NCI-H1105 (cell line): ENCODE measurements at regions not wholly inside any gene's neighbourhood (a gene's known extent, or its start where the extent isn't known, plus 50 kb on each side); places are given as distances from the start of the nearest gene placed in this dataset.

Experiments
- DNase-seq: peaks from one replicate; lab custom pipeline; 2025; lab: John Stamatoyannopoulos, UW

GRCh38 chr16:79298894-79299799 is 301.4 kb downstream of the MAF start:
- no peak for DNase-seq

DNA sequence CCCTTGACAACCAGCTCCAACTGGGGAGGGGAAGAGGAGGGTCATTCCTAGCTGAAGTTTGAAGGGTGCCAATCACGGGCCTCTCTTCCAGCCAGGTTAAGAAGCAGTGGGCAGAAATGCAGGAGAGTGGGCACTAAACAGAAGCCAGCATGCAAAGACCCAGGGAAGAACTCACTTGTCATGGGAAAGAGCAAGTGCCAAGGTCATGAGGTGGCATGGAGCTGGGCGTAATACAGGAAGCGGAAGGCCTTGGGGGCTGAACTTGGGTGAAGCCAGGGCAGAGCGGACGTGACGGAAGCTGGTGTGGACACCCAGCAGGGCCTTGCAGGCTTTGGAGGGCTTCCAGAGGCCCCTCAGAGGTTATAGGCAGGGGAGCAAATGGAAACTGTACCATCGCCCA is 302.1 kb downstream of the MAF start:
- DNase-seq: no peak

- no peak for DNase-seq
Observed at GRCh38 chr16:79297805-79298204, 302.7 kb downstream of the MAF start.

DNA sequence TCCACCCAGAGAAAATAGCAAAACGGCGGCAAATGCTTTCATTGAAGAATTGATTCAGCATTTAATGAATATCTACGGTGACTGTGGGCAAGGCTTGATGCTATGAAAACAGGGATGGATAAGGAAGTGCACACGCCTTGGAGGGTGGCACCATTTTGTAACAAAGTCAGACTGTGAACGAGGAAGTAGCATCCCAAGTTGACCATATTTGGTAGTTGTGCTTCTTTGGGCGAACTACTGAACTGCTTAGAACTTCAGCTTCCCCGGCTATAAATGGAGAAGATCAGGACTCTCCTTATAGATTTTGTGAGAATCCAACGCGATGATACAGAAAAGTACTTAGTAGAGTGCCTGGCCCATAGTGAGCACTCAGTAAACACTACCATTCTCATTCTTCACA is 303.2 kb downstream of the MAF start:
- DNase-seq: no peak

- no peak for DNase-seq
Observed at GRCh38 chr16:79296491-79296890, 304.0 kb downstream of the MAF start.

DNA sequence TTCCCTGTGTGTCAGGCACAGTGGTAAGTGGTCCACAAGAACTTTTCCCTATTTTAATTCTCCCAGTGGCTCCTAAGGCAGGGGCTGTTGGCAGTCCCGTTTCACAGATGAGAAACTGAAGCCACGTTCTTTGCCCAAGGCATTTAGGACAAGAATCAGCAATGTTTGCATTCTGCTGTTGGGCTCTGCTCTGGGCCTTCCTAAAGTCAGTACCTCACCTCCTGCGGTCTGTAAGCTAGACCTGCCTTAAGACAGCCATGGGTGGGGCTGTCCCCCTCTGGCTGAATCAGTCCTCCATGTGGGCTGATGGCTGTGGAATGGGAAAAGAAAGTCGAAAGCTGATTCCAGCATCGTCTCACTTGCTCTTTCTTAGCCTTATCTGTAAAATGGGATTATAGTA is 304.8 kb downstream of the MAF start:
- no peak for DNase-seq

DNA sequence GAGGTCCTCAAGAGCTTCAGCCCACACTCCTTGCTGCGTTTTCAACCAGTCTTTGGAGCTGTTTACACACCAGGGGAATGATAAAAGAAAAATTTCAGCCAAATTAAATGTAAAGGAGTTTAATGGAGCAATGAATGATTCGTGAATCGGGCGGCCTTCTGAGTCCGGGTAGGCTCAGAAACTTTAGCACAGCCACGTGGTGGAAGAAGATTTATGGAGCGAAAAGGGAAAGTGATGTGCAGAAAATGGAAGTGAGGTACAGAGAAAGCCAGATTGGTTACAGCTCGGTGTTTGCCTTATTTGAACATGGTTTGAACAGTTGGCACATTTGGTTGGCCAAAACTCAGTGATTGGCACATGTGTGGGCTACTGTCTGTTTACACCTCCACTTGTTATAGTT is 305.4 kb downstream of the MAF start:
- DNase-seq: no peak

DNA sequence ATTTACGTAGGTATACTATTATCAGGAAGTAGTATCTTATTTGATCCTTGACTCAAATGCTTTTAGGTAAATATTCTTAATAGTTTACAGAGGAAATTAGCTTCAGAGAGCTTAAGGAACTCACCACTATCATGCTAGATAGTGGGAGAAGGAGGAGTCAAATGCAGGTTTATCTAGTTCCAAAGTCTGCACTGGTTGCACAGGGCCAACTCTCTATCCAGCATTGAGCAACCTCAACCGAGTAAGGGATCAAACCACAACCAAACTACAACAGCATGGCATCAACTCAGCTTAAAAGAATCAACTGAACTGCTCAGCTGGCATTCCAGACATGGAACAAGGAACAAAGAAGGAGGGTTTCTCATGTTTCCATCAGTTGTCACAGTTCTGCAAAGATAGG is 306.0 kb downstream of the MAF start:
- no peak for DNase-seq

DNA sequence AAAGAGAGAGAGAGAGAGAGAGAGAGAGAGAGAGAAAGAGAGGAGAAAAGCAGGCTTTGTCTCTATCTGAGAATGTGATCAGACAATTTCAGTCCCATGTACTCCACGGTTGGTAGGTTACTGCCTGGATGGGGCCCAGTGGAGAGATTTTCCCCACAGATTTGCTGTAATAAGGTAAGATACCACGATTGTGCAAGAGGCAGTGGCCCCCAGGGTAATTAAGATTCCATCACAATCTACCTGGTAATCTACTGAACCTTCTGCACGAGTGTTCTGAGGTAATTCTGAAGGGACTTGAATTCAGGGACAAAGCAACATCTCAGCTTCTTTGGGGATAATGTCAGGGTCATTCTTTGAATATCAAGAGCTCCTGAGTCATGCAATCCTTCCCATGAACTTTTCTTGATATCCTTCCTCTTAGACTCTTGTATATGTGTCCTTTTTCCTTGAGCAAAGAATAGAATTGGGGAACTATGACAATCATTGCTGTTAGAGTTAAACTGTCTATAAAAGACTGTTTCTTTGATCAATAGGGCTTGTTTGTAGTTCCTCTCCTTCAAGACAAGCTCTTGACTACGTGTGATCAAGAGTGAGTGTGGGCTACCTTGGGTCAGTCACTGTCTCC is 306.6 kb downstream of the MAF start:
- DNase-seq: no peak

GRCh38 chr16:79288066-79288465 is 312.5 kb downstream of the MAF start:
- no peak for DNase-seq

DNA sequence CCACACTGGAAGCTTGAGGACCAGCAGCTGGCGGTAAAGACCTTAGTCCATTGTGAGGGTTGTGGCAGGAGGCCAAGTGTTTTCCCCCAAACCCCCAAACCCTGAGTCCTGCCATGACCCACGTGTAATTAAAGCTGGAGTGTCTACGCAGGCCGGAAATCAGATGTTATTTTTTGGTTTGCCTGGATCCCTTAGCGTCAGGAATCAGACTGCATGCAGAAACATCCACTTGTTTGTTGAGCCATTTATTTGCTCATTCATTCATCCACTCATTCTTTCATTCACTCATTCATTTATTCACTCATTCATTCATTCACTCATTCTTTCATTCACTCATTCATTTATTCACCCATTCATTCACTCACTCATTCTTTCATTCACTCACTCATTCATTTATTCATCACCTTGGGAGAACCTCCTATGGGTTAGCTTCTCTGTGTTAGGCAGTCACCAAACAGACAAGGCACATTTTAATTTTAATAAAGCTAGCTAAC is 313.1 kb downstream of the MAF start:
- no peak for DNase-seq

GRCh38 chr16:79286646-79287423 is 313.7 kb downstream of the MAF start:
- peak; percentile 89 for DNase-seq

DNA sequence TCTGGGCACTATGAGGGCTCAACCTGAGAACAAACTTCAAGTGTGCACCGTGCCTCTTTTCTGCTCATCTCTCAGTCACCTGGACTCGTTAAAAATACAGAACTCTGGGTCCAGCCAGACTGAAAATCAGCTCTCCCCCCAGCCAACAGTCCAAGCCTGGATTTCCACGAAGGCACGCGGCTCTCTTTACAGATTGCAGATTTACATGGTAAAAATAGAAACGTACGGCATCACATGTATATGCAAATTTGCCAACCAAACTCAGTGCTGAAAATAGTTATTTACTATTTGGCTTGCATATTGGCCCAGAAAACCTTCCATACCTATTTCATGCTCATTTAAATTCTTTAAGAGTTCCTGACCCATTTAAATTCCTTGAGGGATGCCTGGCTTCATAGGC is 315.8 kb downstream of the MAF start:
- DNase-seq: no peak

DNA sequence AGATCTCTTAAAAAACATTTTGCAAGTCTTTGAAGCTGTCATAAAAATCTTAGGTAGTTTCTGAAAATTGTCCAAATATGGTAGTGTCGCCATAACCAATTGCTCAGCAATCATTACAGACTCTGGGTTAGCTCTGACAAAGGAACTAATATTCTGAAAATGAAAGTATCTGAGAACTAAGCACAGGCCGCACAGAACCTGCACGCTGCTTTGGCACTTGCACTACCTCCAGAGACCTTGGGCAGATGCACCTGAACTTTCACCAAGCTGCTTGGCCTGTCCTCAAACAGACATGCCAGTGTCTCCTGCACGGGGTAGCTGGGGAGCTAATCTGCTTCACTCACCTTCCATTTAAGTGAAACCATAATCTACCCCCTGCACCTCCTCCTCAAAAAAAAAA is 317.0 kb downstream of the MAF start:
- no peak for DNase-seq

DNA sequence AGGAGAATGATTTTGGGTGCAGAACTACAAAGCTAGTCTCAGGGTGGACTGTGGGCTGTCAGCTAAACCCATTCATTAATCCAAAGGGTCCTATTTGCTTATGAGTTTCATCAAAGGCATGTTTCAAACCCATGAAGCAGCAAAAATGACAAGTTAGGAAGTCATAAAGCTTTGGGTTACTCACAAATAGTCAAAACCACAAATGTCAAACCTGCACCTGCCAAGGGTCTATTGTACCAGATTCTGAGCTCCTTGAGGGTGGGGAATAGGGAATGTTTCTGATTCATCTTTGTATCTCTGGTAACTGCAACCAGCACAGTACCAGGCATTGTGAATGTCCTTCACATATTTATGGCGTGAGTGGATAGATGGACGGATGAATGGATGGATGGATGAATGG is 317.7 kb downstream of the MAF start:
- no peak for DNase-seq

GRCh38 chr16:79278506-79278905 is 322.0 kb downstream of the MAF start:
- no peak for DNase-seq

GRCh38 chr16:79276501-79276900 is 324.0 kb downstream of the MAF start:
- no peak for DNase-seq

- no peak for DNase-seq
Observed at GRCh38 chr16:79274264-79274663, 326.3 kb downstream of the MAF start.

DNA sequence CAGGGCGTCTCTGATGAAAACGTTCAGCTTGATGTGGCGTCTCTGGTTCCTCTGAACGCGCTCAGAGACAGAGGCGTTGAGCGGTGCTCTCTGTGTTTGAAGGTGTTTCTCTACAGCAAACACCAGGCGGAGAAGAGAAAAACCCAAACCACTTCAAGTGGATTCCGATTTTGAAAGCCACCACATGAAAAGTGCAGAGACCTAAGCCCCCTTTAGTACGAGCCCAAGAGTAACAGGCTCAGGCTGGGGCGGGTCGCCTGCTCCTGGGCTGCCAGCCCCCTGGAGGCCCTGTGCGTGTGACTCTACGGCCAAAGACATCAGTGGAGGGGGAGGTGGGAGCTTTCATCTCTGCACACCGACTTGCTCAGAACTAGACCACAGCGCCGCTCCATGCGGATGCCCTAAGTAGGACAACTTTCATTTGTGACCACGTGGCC is 328.4 kb downstream of the MAF start:
- no peak for DNase-seq

GRCh38 chr16:79271583-79271982 is 329.0 kb downstream of the MAF start:
- DNase-seq: no peak

GRCh38 chr16:79270011-79270410 is 330.5 kb downstream of the MAF start:
- no peak for DNase-seq

GRCh38 chr16:79269211-79269863 is 331.2 kb downstream of the MAF start:
- DNase-seq: no peak
